H1 (cell line): ENCODE measurements at regions not wholly inside any gene's neighbourhood (a gene's known extent, or its start where the extent isn't known, plus 50 kb on each side); places are given as distances from the start of the nearest gene placed in this dataset.

Experiments used
- KDM1A ChIP-seq: fragments of 200-600, 300-600 bp; sonication (generic); IDR thresholded peaks from 2 replicates; pipeline ENCODE4 v1.7.1; 2016; ENCODE audit warnings: mild to moderate bottlenecking, low read length, borderline replicate concordance
- POLR2A ChIP-seq, 2 experiments: IDR thresholded peaks; 1 replicate in 1 of 2; 2 replicates in 1 of 2; pipeline ENCODE4 v1.6.1; 2011; ENCODE audit warnings: low read depth in 2 of 2, low read length in 2 of 2, mild to moderate bottlenecking in 2 of 2; ENCODE audit errors: control extremely low read depth in 1 of 2
- TF ChIP-seq, protein P1 (sequence below), 3 experiments: IDR thresholded peaks; 1 replicate in 2 of 3; 2 replicates in 1 of 3; pipeline versions ENCODE4 v1.5.1 to v1.6.1; 2011; ENCODE audit warnings: low read length in 3 of 3, mild to moderate bottlenecking in 3 of 3, inconsistent platforms in 2 of 3, low read depth in 1 of 3, moderate library complexity in 1 of 3; ENCODE audit not compliant: insufficient read depth in 1 of 3; ENCODE audit errors: control extremely low read depth in 1 of 3
- TF ChIP-seq, protein P2 (sequence below): IDR thresholded peaks from 2 replicates; pipeline ENCODE4 v1.6.1; 2011; ENCODE audit warnings: low read length, improper control_type of control experiment

DNA sequence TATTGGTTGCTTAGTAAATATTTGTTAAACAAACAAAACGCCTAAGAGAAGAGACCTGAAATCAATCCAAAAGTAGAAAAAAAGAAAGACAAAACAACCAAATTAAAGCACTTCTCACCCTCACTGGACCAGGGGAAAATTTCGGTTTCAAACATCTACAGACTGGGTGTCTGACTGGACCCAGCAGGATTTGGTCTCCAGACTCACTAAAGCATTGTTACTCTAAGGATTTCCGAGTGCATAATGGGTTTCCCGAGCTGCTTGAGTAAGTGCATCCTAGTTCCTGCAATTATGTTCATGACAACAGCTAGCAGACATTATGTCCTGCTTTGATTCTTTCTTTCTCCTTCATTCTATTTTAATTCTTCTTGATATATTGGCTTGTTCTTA, 51.8 kb upstream of the FAM3C start:
- TF ChIP-seq, protein P1, sequence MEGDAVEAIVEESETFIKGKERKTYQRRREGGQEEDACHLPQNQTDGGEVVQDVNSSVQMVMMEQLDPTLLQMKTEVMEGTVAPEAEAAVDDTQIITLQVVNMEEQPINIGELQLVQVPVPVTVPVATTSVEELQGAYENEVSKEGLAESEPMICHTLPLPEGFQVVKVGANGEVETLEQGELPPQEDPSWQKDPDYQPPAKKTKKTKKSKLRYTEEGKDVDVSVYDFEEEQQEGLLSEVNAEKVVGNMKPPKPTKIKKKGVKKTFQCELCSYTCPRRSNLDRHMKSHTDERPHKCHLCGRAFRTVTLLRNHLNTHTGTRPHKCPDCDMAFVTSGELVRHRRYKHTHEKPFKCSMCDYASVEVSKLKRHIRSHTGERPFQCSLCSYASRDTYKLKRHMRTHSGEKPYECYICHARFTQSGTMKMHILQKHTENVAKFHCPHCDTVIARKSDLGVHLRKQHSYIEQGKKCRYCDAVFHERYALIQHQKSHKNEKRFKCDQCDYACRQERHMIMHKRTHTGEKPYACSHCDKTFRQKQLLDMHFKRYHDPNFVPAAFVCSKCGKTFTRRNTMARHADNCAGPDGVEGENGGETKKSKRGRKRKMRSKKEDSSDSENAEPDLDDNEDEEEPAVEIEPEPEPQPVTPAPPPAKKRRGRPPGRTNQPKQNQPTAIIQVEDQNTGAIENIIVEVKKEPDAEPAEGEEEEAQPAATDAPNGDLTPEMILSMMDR (IDR thresholded peaks at IDR 0.05; ENCODE audit: control extremely low read depth in 1 of 3, insufficient read depth in 1 of 3, low read depth in 1 of 3, low read length in 3 of 3), result no peak
- TF ChIP-seq POLR2A (IDR thresholded peaks at IDR 0.05; ENCODE audit: control extremely low read depth in 1 of 2, low read depth in 2 of 2, low read length in 2 of 2), result no peak
- TF ChIP-seq KDM1A, result no peak
- TF ChIP-seq, protein P2, sequence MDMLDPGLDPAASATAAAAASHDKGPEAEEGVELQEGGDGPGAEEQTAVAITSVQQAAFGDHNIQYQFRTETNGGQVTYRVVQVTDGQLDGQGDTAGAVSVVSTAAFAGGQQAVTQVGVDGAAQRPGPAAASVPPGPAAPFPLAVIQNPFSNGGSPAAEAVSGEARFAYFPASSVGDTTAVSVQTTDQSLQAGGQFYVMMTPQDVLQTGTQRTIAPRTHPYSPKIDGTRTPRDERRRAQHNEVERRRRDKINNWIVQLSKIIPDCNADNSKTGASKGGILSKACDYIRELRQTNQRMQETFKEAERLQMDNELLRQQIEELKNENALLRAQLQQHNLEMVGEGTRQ, result no peak
